ENCODE measurements at regions not wholly inside any gene's neighbourhood (a gene's known extent, or its start where the extent isn't known, plus 50 kb on each side); places are given as distances from the start of the nearest gene placed in this dataset.

GRCh38 chr20:6613280-6613861 is 154.1 kb upstream of the BMP2 start:
- TF ChIP-seq SIN3A (conservative IDR thresholded peaks at IDR 0.05 in 1 of 2, IDR thresholded peaks at IDR 0.05 in 1 of 2; ENCODE audit: low read depth in 1 of 2, low read length in 2 of 2) = no peak
- TF ChIP-seq SRF (IDR thresholded peaks at IDR 0.05; ENCODE audit: low read depth, low read length) = no peak
- TF ChIP-seq EZH2 (IDR thresholded peaks at IDR 0.05; ENCODE audit: low read depth, low read length, severe bottlenecking) = no peak
- no peak for TF ChIP-seq HDAC2 (IDR thresholded peaks at IDR 0.05; ENCODE audit: borderline replicate concordance in 1 of 2, low read depth in 2 of 2, low read length in 2 of 2)
- TF ChIP-seq CTCF (IDR thresholded peaks at IDR 0.05; ENCODE audit: control extremely low read depth in 1 of 3, insufficient read depth in 1 of 3, low read depth in 1 of 3, low read length in 3 of 3) = no peak
- TF ChIP-seq ZNF274 (IDR thresholded peaks at IDR 0.05; ENCODE audit: borderline replicate concordance, extremely low read depth, low read length) = no peak
- TF ChIP-seq E2F6 (IDR thresholded peaks at IDR 0.05) = no peak
- TF ChIP-seq HDAC6 (IDR thresholded peaks at IDR 0.05; ENCODE audit: low read depth, low read length) = no peak
- no peak for TF ChIP-seq POLR2AphosphoS5 (IDR thresholded peaks at IDR 0.05; ENCODE audit: low read depth, low read length)
- no peak for TF ChIP-seq YY1 (IDR thresholded peaks at IDR 0.05; ENCODE audit: low read depth, low read length)
